GM12878 (cell line): ENCODE measurements at regions not wholly inside any gene's neighbourhood (a gene's known extent, or its start where the extent isn't known, plus 50 kb on each side); places are given as distances from the start of the nearest gene placed in this dataset.

ENCODE experiments used
- ATAC-seq: fragments of 200-7000 bp; cut with Tn5 transposase; 3 replicates; pipeline ENCODE4 v1.9.1; 2020; ENCODE audit warnings: mild to moderate bottlenecking, moderate library complexity
- BruUV-seq: library from RNA; stranded (reverse); fragments of 400-500 nt; replicated peaks from 2 replicates; lab custom pipeline; 2021; lab: Mats Ljungman, UMichigan
- CTCF ChIA-PET: fragments of 300-600 bp; sonication (Branson Sonifier 250); formaldehyde crosslinking; extraction: SDS; loops from one replicate; lab custom pipeline; 2021; ENCODE audit warnings: inconsistent platforms; lab: Yijun Ruan, JAX
- POLR2A ChIA-PET: fragments of 350-600 bp; formaldehyde crosslinking; extraction: SDS; loops from one replicate; lab custom pipeline; 2021; ENCODE audit warnings: inconsistent platforms; lab: Charles Lee
- RAD21 ChIA-PET: fragments of 300-600 bp; sonication (Branson Sonifier 250); formaldehyde crosslinking; loops from one replicate; lab custom pipeline; 2023; ENCODE audit warnings: antibody characterized with exemption; ENCODE audit not compliant: unreplicated experiment; lab: Charles Lee
- SMC1A ChIA-PET: fragments of 300-600 bp; sonication (Branson Sonifier 250); formaldehyde crosslinking; loops from one replicate; lab custom pipeline; 2023; ENCODE audit not compliant: unreplicated experiment, uncharacterized antibody; lab: Charles Lee
- DNase-seq: peaks from one replicate; pipeline ENCODE4 v3.0.0-alpha.2; 2011; ENCODE audit warnings: low read depth, low spot score
- FAIRE-seq: peaks from 3 replicates; lab custom pipeline; 2011; peaks lifted over from hg19 to GRCh38; lab: Jason Lieb, UNC
- H2AFZ ChIP-seq: 2 replicates; pipeline ENCODE4 v1.6.0; 2011; ENCODE audit warnings: low read depth, low read length, control low read depth; ENCODE audit not compliant: control insufficient read depth
- H3K27ac ChIP-seq: 2 replicates; pipeline ENCODE4 v1.5.1; 2011; ENCODE audit warnings: control low read depth; ENCODE audit not compliant: control insufficient read depth, insufficient read depth
- H3K27me3 ChIP-seq, 2 experiments: replicated peaks in 1 of 2; 2 replicates each; pipeline versions ENCODE4 v1.6.0 to v1.6.1; 2011; ENCODE audit warnings: low read length in 1 of 2; ENCODE audit not compliant: control insufficient read depth in 2 of 2, insufficient read depth in 2 of 2
- H3K36me3 ChIP-seq, 2 experiments: 2 replicates each; pipeline ENCODE4 v1.5.1; 2011; ENCODE audit warnings: low read length in 1 of 2; ENCODE audit not compliant: control insufficient read depth in 2 of 2, insufficient read depth in 2 of 2
- H3K4me1 ChIP-seq: 2 replicates; pipeline ENCODE4 v1.6.1; 2011; ENCODE audit warnings: mild to moderate bottlenecking, low read length, moderate library complexity, mixed read lengths; ENCODE audit not compliant: control insufficient read depth, insufficient read depth
- H3K4me2 ChIP-seq: 2 replicates; pipeline ENCODE4 v1.6.0; 2011; ENCODE audit warnings: control low read depth; ENCODE audit not compliant: control insufficient read depth, insufficient read depth
- H3K4me3 ChIP-seq: fragments of 200-600 bp; sonication (generic); 2 replicates; pipeline ENCODE4 v1.5.1; 2016
- H3K79me2 ChIP-seq: 2 replicates; pipeline ENCODE4 v1.6.0; 2011; ENCODE audit warnings: low read length; ENCODE audit not compliant: control insufficient read depth, insufficient read depth
- H3K9ac ChIP-seq: 2 replicates; pipeline ENCODE4 v1.8.0; 2011; ENCODE audit warnings: low read length, control low read depth, mixed read lengths; ENCODE audit not compliant: control insufficient read depth, insufficient read depth
- H3K9me3 ChIP-seq: replicated peaks from 3 replicates; pipeline ENCODE4 v1.5.1; 2011; ENCODE audit warnings: mild to moderate bottlenecking, low read length; ENCODE audit not compliant: control insufficient read depth, insufficient read depth
- H4K20me1 ChIP-seq: 2 replicates; pipeline ENCODE4 v1.6.0; 2011; ENCODE audit not compliant: control insufficient read depth, insufficient read depth
- BCLAF1 ChIP-seq: fragments of 450-650 bp; IDR thresholded peaks from 2 replicates; pipeline ENCODE4 v1.6.1; 2017; ENCODE audit warnings: antibody characterized with exemption, mild to moderate bottlenecking, moderate library complexity
- CHD2 ChIP-seq: IDR thresholded peaks from 2 replicates; pipeline ENCODE4 v1.6.1; 2011; ENCODE audit warnings: low read depth, low read length, improper control_type of control experiment, borderline replicate concordance
- CTCF ChIP-seq, 3 experiments: IDR thresholded peaks in 2 of 3; conservative IDR thresholded peaks in 1 of 3; 2 replicates each; pipeline ENCODE4 v1.5.1; 2011; ENCODE audit warnings: low read depth in 3 of 3, low read length in 3 of 3, mild to moderate bottlenecking in 3 of 3, control low read depth in 2 of 3, moderate library complexity in 2 of 3, inconsistent platforms in 1 of 3, mixed read lengths in 1 of 3; ENCODE audit not compliant: control insufficient read depth in 2 of 3, insufficient read depth in 1 of 3; ENCODE audit errors: extremely low read depth in 1 of 3
- IKZF1 ChIP-seq: fragments of 450-650 bp; conservative IDR thresholded peaks from 2 replicates; pipeline ENCODE4 v1.6.1; 2017; ENCODE audit warnings: antibody characterized with exemption, mild to moderate bottlenecking
- SPI1 ChIP-seq: IDR thresholded peaks from 2 replicates; pipeline ENCODE4 v1.6.1; 2011; ENCODE audit warnings: low read depth, mild to moderate bottlenecking, low read length, moderate library complexity, borderline replicate concordance; ENCODE audit not compliant: insufficient read depth
- ZBTB40 ChIP-seq: fragments of 450-650 bp; IDR thresholded peaks from 2 replicates; pipeline ENCODE4 v1.6.1; 2016; ENCODE audit warnings: mild to moderate bottlenecking, moderate library complexity, borderline replicate concordance
- ZNF207 ChIP-seq: fragments of 450-650 bp; IDR thresholded peaks from 2 replicates; pipeline ENCODE4 v1.6.1; 2014; ENCODE audit warnings: antibody characterized with exemption, mild to moderate bottlenecking, borderline replicate concordance
- WGBS: methylation state at CpG from one replicate; pipeline ENCODE4 v1.1.6; 2016; ENCODE audit warnings: low lambda C conversion rate; ENCODE audit not compliant: insufficient replicate concordance, insufficient coverage; ENCODE audit errors: missing lambda C conversion rate; 5-methylcytosine and 5-hydroxymethylcytosine counted together
- in situ Hi-C: fragments of 300-500 bp; cut with MboI; formaldehyde crosslinking; loops from 9 replicates; pipeline ENCODE4 v1.14.3; 2018; ENCODE audit warnings: mixed read lengths
- intact Hi-C: fragments of 100-400 bp; cut with micrococcal nuclease; formaldehyde crosslinking; loops from one replicate; pipeline ENCODE4 v1.14.2; 2022; ENCODE audit not compliant: unreplicated experiment

- H3K9me3 ChIP-seq: no peaks in the 10 kb centered on the region
- H3K79me2 ChIP-seq: no peaks in the 10 kb centered on the region
- DNase-seq: no peak
- no peak overlapping the region for H3K4me2 ChIP-seq
- WGBS: 81% methylated on average over 1 of the region's 1 CpG
- no peak for ATAC-seq
- H3K36me3 ChIP-seq: no peaks in the 10 kb centered on the region
- ChIA-PET POLR2A (no interaction called here), SMC1A (no interaction called here), CTCF (no interaction called here), RAD21 (no interaction called here)
- BruUV-seq: no TSS peak
- in situ Hi-C loops (no loop called here), intact Hi-C loops (no loop called here)
- no peaks in the 10 kb centered on the region for H3K4me1 ChIP-seq
- H3K9ac ChIP-seq: no peak overlapping the region
- H3K27ac ChIP-seq: no peak overlapping the region
- no peaks in the 10 kb centered on the region for H3K27me3 ChIP-seq
- H2AFZ ChIP-seq: no peak overlapping the region
- H3K4me3 ChIP-seq: no peak overlapping the region
- FAIRE-seq: no peak
- H4K20me1 ChIP-seq: no peaks in the 10 kb centered on the region
- TF ChIP-seq SPI1 (no peak), CTCF (IDR thresholded peaks at IDR 0.05 in 2 of 3, conservative IDR thresholded peaks at IDR 0.05 in 1 of 3; ENCODE audit: control insufficient read depth in 2 of 3, extremely low read depth in 1 of 3, insufficient read depth in 1 of 3, low read depth in 3 of 3, low read length in 3 of 3) (no peak), CHD2 (no peak), ZNF207 (no peak), IKZF1 (no peak), BCLAF1 (no peak), ZBTB40 (no peak)
Observed at GRCh38 chr7:85622059-85622458, 435.2 kb upstream of the SEMA3D start.
